Occipital lobe (tissue), 1 donor: ENCODE measurements at regions not wholly inside any gene's neighbourhood (a gene's known extent, or its start where the extent isn't known, plus 50 kb on each side); places are given as distances from the start of the nearest gene placed in this dataset.
"Not testable (repeated sequence)": the region's sequence is repeated elsewhere in the genome, so short reads cannot be mapped to it uniquely, and the experiment has no call there.

Experiments used
- DNase-seq: peaks from one replicate; lab custom pipeline; 2025; lab: John Stamatoyannopoulos, UW

- DNase-seq: no peak
Measured at GRCh38 chr1:94769551-94769950, 50.6 kb upstream of the SLC44A3 start.

GRCh38 chr1:94768036-94768435 lies 52.1 kb upstream of the SLC44A3 start:
- DNase-seq: no peak

GRCh38 chr1:94765958-94766357 lies 54.2 kb upstream of the SLC44A3 start:
- DNase-seq: no peak

- no peak for DNase-seq
Measured at GRCh38 chr1:94759188-94759587, 61.0 kb upstream of the SLC44A3 start.

- no peak for DNase-seq
Measured at GRCh38 chr1:94757931-94758330, 62.2 kb upstream of the SLC44A3 start.

- no peak for DNase-seq
Measured at GRCh38 chr1:94755675-94756074, 64.5 kb upstream of the SLC44A3 start.

GRCh38 chr1:94755016-94755415 lies 65.1 kb upstream of the SLC44A3 start:
- DNase-seq: not testable (repeated sequence)

GRCh38 chr1:94754570-94754969 lies 65.6 kb upstream of the SLC44A3 start:
- no peak for DNase-seq

- DNase-seq: no peak
Measured at GRCh38 chr1:94754095-94754494, 66.1 kb upstream of the SLC44A3 start.

- no peak for DNase-seq
Measured at GRCh38 chr1:94753171-94753972, 66.8 kb upstream of the SLC44A3 start.

GRCh38 chr1:94751483-94751882 lies 68.7 kb upstream of the SLC44A3 start:
- not testable (repeated sequence) for DNase-seq

- no peak for DNase-seq
Measured at GRCh38 chr1:94746635-94747525, 73.3 kb upstream of the SLC44A3 start.

- no peak for DNase-seq
Measured at GRCh38 chr1:94745742-94746141, 74.4 kb upstream of the SLC44A3 start.

GRCh38 chr1:94743862-94744261 lies 76.3 kb upstream of the SLC44A3 start:
- no peak for DNase-seq

GRCh38 chr1:94741996-94742395 lies 78.2 kb upstream of the SLC44A3 start:
- DNase-seq: no peak

- DNase-seq: no peak
Measured at GRCh38 chr1:94741510-94741909, 78.6 kb upstream of the SLC44A3 start.

GRCh38 chr1:94739521-94740061 lies 80.6 kb upstream of the SLC44A3 start:
- no peak for DNase-seq

- DNase-seq: no peak
Measured at GRCh38 chr1:94738371-94738770, 81.8 kb upstream of the SLC44A3 start.

GRCh38 chr1:94737124-94737998 lies 82.8 kb upstream of the SLC44A3 start:
- no peak for DNase-seq

- no peak for DNase-seq
Measured at GRCh38 chr1:94736549-94736948, 83.6 kb upstream of the SLC44A3 start.

- no peak for DNase-seq
Measured at GRCh38 chr1:94736073-94736472, 84.1 kb upstream of the SLC44A3 start.
